Endothelial cell (in vitro differentiated cells): ENCODE measurements at regions not wholly inside any gene's neighbourhood (a gene's known extent, or its start where the extent isn't known, plus 50 kb on each side); places are given as distances from the start of the nearest gene placed in this dataset.

ENCODE experiments used
- DNase-seq: peaks from one replicate; pipeline ENCODE4 v3.0.0; 2021; ENCODE audit warnings: low spot score
- H3K27ac Mint-ChIP-seq: one replicate; pipeline ENCODE4 v1.8.0; 2021; ENCODE audit warnings: mixed read lengths, inconsistent platforms; ENCODE audit not compliant: unreplicated experiment
- H3K27me3 Mint-ChIP-seq: one replicate; pipeline ENCODE4 v1.8.0; 2021; ENCODE audit warnings: mild to moderate bottlenecking, moderate library complexity, mixed read lengths, inconsistent platforms; ENCODE audit not compliant: unreplicated experiment
- H3K36me3 Mint-ChIP-seq: one replicate; pipeline ENCODE4 v1.8.0; 2021; ENCODE audit warnings: mild to moderate bottlenecking, low read depth, mixed read lengths, inconsistent platforms; ENCODE audit not compliant: unreplicated experiment
- H3K4me1 Mint-ChIP-seq: one replicate; pipeline ENCODE4 v1.8.0; 2021; ENCODE audit warnings: mild to moderate bottlenecking, mixed read lengths, inconsistent platforms; ENCODE audit not compliant: unreplicated experiment
- H3K4me3 Mint-ChIP-seq: one replicate; pipeline ENCODE4 v1.8.0; 2021; ENCODE audit warnings: mild to moderate bottlenecking, mixed read lengths, inconsistent platforms; ENCODE audit not compliant: unreplicated experiment
- H3K9me3 Mint-ChIP-seq: one replicate; pipeline ENCODE4 v1.8.0; 2021; ENCODE audit warnings: mixed read lengths, inconsistent platforms; ENCODE audit not compliant: unreplicated experiment
- CTCF ChIP-seq: fragments of 200-600 bp; sonication (generic); IDR thresholded peaks from one replicate; pipeline ENCODE4 v1.5.0; 2021; ENCODE audit warnings: antibody characterized with exemption; ENCODE audit not compliant: unreplicated experiment

GRCh38 chr13:75153834-75154233, 328.1 kb downstream of the TBC1D4 start:
- TF ChIP-seq CTCF: no peak
- H3K27ac Mint-ChIP-seq: no peak overlapping the region
- H3K9me3 Mint-ChIP-seq: peaks cover 5% of the 10 kb centered on the region
- H3K27me3 Mint-ChIP-seq: no peaks in the 10 kb centered on the region
- DNase-seq: no peak
- no peak overlapping the region for H3K4me3 Mint-ChIP-seq
- no peaks in the 10 kb centered on the region for H3K4me1 Mint-ChIP-seq
- H3K36me3 Mint-ChIP-seq: no peaks in the 10 kb centered on the region

GRCh38 chr13:75153386-75153785, 328.6 kb downstream of the TBC1D4 start:
- no peak overlapping the region for H3K27ac Mint-ChIP-seq
- TF ChIP-seq CTCF: no peak
- no peaks in the 10 kb centered on the region for H3K36me3 Mint-ChIP-seq
- no peaks in the 10 kb centered on the region for H3K27me3 Mint-ChIP-seq
- H3K9me3 Mint-ChIP-seq: peaks cover 5% of the 10 kb centered on the region
- no peaks in the 10 kb centered on the region for H3K4me1 Mint-ChIP-seq
- H3K4me3 Mint-ChIP-seq: no peak overlapping the region
- DNase-seq: no peak

- H3K9me3 Mint-ChIP-seq: peaks cover 5% of the 10 kb centered on the region
- no peak overlapping the region for H3K4me3 Mint-ChIP-seq
- H3K27ac Mint-ChIP-seq: no peak overlapping the region
- H3K4me1 Mint-ChIP-seq: no peaks in the 10 kb centered on the region
- TF ChIP-seq CTCF: no peak
- H3K36me3 Mint-ChIP-seq: no peaks in the 10 kb centered on the region
- no peak for DNase-seq
- no peaks in the 10 kb centered on the region for H3K27me3 Mint-ChIP-seq
These were observed 330.8 kb downstream of the TBC1D4 start for GRCh38 chr13:75151081-75151643.

GRCh38 chr13:75149776-75150175, 332.2 kb downstream of the TBC1D4 start:
- no peak for TF ChIP-seq CTCF
- no peak for DNase-seq
- H3K36me3 Mint-ChIP-seq: no peaks in the 10 kb centered on the region
- H3K9me3 Mint-ChIP-seq: peaks cover 5% of the 10 kb centered on the region
- H3K27ac Mint-ChIP-seq: no peak overlapping the region
- no peak overlapping the region for H3K4me3 Mint-ChIP-seq
- H3K4me1 Mint-ChIP-seq: no peaks in the 10 kb centered on the region
- H3K27me3 Mint-ChIP-seq: no peaks in the 10 kb centered on the region

GRCh38 chr13:75147946-75148345, 334.0 kb downstream of the TBC1D4 start:
- no peak for TF ChIP-seq CTCF
- H3K4me1 Mint-ChIP-seq: no peaks in the 10 kb centered on the region
- no peaks in the 10 kb centered on the region for H3K27me3 Mint-ChIP-seq
- H3K9me3 Mint-ChIP-seq: peaks cover 5% of the 10 kb centered on the region
- H3K4me3 Mint-ChIP-seq: no peak overlapping the region
- no peaks in the 10 kb centered on the region for H3K36me3 Mint-ChIP-seq
- no peak for DNase-seq
- H3K27ac Mint-ChIP-seq: no peak overlapping the region
